SK-N-SH (cell line): ENCODE measurements at regions not wholly inside any gene's neighbourhood (a gene's known extent, or its start where the extent isn't known, plus 50 kb on each side); places are given as distances from the start of the nearest gene placed in this dataset.
A peak's percentile ranks its signal among the peaks of the same experiment; 100 is the strongest.

Experiments used
- CTCF ChIA-PET: fragments of 300-600, 350-600 bp; formaldehyde crosslinking; extraction: SDS; loops from one replicate; lab custom pipeline; 2021; lab: Yijun Ruan, JAX
- POLR2A ChIA-PET: fragments of 350-600 bp; sonication (Branson Sonifier 250); formaldehyde crosslinking; extraction: SDS; loops from one replicate; lab custom pipeline; 2020; ENCODE audit warnings: antibody characterized with exemption, inconsistent platforms; lab: Yijun Ruan, JAX
- DNase-seq: peaks from one replicate; pipeline ENCODE4 v3.0.0; 2012
- H2AFZ ChIP-seq: fragments of 200-600 bp; sonication (generic); 2 replicates; pipeline ENCODE4 v1.8.1; 2016; ENCODE audit warnings: antibody characterized with exemption, mild to moderate bottlenecking, low read depth
- H3F3A ChIP-seq: fragments of 200-600 bp; sonication (generic); replicated peaks from 2 replicates; pipeline ENCODE3; 2016; ENCODE audit warnings: antibody characterized with exemption, mild to moderate bottlenecking; ENCODE audit not compliant: insufficient read depth
- H3K27ac ChIP-seq, 2 experiments: fragments of 200-500 bp in 1 of 2; fragments of 200-600 bp in 1 of 2; sonication (Bioruptor generic) in 1 of 2; sonication (generic), shearing (Covaris generic) in 1 of 2; 2 replicates each; pipeline versions ENCODE4 v1.5.1 to v1.6.1; 2014 to 2016; ENCODE audit warnings: low read depth in 2 of 2, inconsistent platforms in 1 of 2, low read length in 1 of 2, mild to moderate bottlenecking in 1 of 2, mixed read lengths in 1 of 2
- H3K27me3 ChIP-seq: fragments of 200-600 bp; sonication (generic), shearing (Covaris generic); 2 replicates; pipeline ENCODE4 v1.6.1; 2016; ENCODE audit warnings: mixed run types; ENCODE audit not compliant: insufficient read depth
- H3K36me3 ChIP-seq, 2 experiments: fragments of 200-500 bp in 1 of 2; fragments of 200-600 bp in 1 of 2; sonication (Bioruptor generic) in 1 of 2; sonication (generic) in 1 of 2; replicated peaks in 1 of 2; 2 replicates each; pipeline versions ENCODE3 to v1.5.1; 2014 to 2016; ENCODE audit warnings: low read length in 1 of 2, mild to moderate bottlenecking in 1 of 2; ENCODE audit not compliant: insufficient read depth in 2 of 2, control insufficient read depth in 1 of 2
- H3K4me1 ChIP-seq, 2 experiments: fragments of 200-500 bp in 1 of 2; fragments of 200-600 bp in 1 of 2; sonication (Bioruptor generic) in 1 of 2; sonication (generic), shearing (Covaris generic) in 1 of 2; 2 replicates each; pipeline versions ENCODE4 v1.5.1 to v1.6.1; 2014 to 2016; ENCODE audit warnings: low read depth in 1 of 2, low read length in 1 of 2, mixed run types in 1 of 2; ENCODE audit not compliant: insufficient read depth in 2 of 2, control insufficient read depth in 1 of 2
- H3K4me2 ChIP-seq: fragments of 200-600 bp; sonication (generic), shearing (Covaris generic); 2 replicates; pipeline ENCODE4 v1.6.1; 2017; ENCODE audit warnings: mixed run types
- H3K4me3 ChIP-seq, 2 experiments: fragments of 200-500 bp in 1 of 2; fragments of 200-600 bp in 1 of 2; sonication (Bioruptor generic) in 1 of 2; sonication (generic), shearing (Covaris generic) in 1 of 2; 2 replicates each; pipeline versions ENCODE4 v1.5.1 to v1.8.1; 2014 to 2016; ENCODE audit warnings: low read depth in 2 of 2, inconsistent platforms in 1 of 2, low read length in 1 of 2, mild to moderate bottlenecking in 1 of 2, mixed read lengths in 1 of 2, moderate library complexity in 1 of 2
- H3K79me2 ChIP-seq: fragments of 200-600 bp; sonication (generic); 2 replicates; pipeline ENCODE4 v1.8.1; 2017; ENCODE audit warnings: mild to moderate bottlenecking; ENCODE audit not compliant: insufficient read depth
- H3K9ac ChIP-seq: fragments of 200-600 bp; sonication (generic); 2 replicates; pipeline ENCODE4 v1.6.1; 2017; ENCODE audit warnings: mixed run types
- H3K9me2 ChIP-seq: fragments of 200-600 bp; sonication (generic); 2 replicates; pipeline ENCODE4 v1.6.1; 2017; ENCODE audit warnings: mixed run types
- H3K9me3 ChIP-seq: fragments of 200-600 bp; sonication (generic); 2 replicates; pipeline ENCODE4 v1.6.1; 2017; ENCODE audit warnings: mixed run types, mild to moderate bottlenecking, moderate library complexity
- H4K20me1 ChIP-seq: fragments of 200-600 bp; sonication (generic); 2 replicates; pipeline ENCODE4 v1.6.1; 2017; ENCODE audit warnings: mild to moderate bottlenecking, mixed run types; ENCODE audit not compliant: insufficient read depth
- ELF1 ChIP-seq: IDR thresholded peaks from 2 replicates; pipeline ENCODE4 v1.4.0; 2012
- EZH2phosphoT487 ChIP-seq: fragments of 200-600 bp; sonication (generic); IDR thresholded peaks from 2 replicates; pipeline ENCODE4 v1.6.1; 2017; ENCODE audit warnings: low read depth, mixed run types, mild to moderate bottlenecking, antibody characterized with exemption, moderate library complexity, borderline replicate concordance
- FOSL2 ChIP-seq: IDR thresholded peaks from 2 replicates; pipeline ENCODE4 v1.4.0; 2012; ENCODE audit warnings: low read depth, mild to moderate bottlenecking, moderate library complexity, borderline replicate concordance
- FOXJ3 ChIP-seq: sonication (generic); formaldehyde crosslinking; IDR thresholded peaks from 2 replicates; pipeline ENCODE4 v1.5.1; 2020; ENCODE audit warnings: mild to moderate bottlenecking, missing genetic modification reagents
- GATA2 ChIP-seq: sonication (generic); formaldehyde crosslinking; IDR thresholded peaks from 2 replicates; pipeline ENCODE4 v1.5.0; 2020; ENCODE audit warnings: mild to moderate bottlenecking, missing genetic modification reagents
- NFIC ChIP-seq: IDR thresholded peaks from 2 replicates; pipeline ENCODE4 v1.4.0; 2012; ENCODE audit warnings: borderline replicate concordance
- REST ChIP-seq: IDR thresholded peaks from 2 replicates; pipeline ENCODE4 v1.6.1; 2012; ENCODE audit warnings: mild to moderate bottlenecking, low read depth, low read length, moderate library complexity
- RXRA ChIP-seq: IDR thresholded peaks from 2 replicates; pipeline ENCODE4 v1.4.0; 2012; ENCODE audit warnings: low read depth, mild to moderate bottlenecking, borderline replicate concordance
- USF1 ChIP-seq: IDR thresholded peaks from 2 replicates; pipeline ENCODE4 v1.4.0; 2012; ENCODE audit warnings: low read depth, borderline replicate concordance
- ZBTB33 ChIP-seq: IDR thresholded peaks from 2 replicates; pipeline ENCODE4 v1.4.0; 2012; ENCODE audit warnings: low read depth, borderline replicate concordance
- WGBS: methylation state at CpG from one replicate; pipeline ENCODE4 v1.1.6; 2017; ENCODE audit warnings: low lambda C conversion rate; 5-methylcytosine and 5-hydroxymethylcytosine counted together

- H2AFZ ChIP-seq, result no peak overlapping the region
- H3K79me2 ChIP-seq, result no peaks in the 10 kb centered on the region
- H3K4me1 ChIP-seq, result peaks cover 0 to 8% of the 10 kb centered on the region in 2 experiments; a peak in 1 of 4 replicates
- H4K20me1 ChIP-seq, result no peaks in the 10 kb centered on the region
- H3K4me2 ChIP-seq, result no peak overlapping the region
- no peaks in the 10 kb centered on the region for H3K9me2 ChIP-seq
- no peak overlapping the region for H3K9ac ChIP-seq
- H3K36me3 ChIP-seq, result peaks cover 0 to 3% of the 10 kb centered on the region in 2 experiments
- TF ChIP-seq NFIC (no peak), ELF1 (no peak), ZBTB33 (no peak), EZH2phosphoT487 (no peak), FOSL2 (no peak), GATA2 (CRISPR knock-in tag) (no peak), RXRA (no peak), FOXJ3 (CRISPR knock-in tag) (no peak), USF1 (no peak)
- TF ChIP-seq, all 33 proteins: peak for 0
- ChIA-PET POLR2A (no interaction called here), CTCF (interaction anchor here (0.9 to 2.8 kb wide), 3 partner anchors 11 to 250 kb away, joined by 3 to 7 read pairs (median 3); no protein-coding TSS in a partner anchor)
- Histone ChIP-seq H3K27me3 (no peaks in the 10 kb centered on the region), H3K27ac (no peak overlapping the region), H3K4me3 (no peak overlapping the region), H3F3A (no peaks in the 10 kb centered on the region), H3K9me3 (no peaks in the 10 kb centered on the region)
- WGBS, result 96% methylated on average over 8 of the region's 8 CpGs
- peak; percentile 9 for DNase-seq
These were observed 62.5 kb downstream of the RRM2 start for GRCh38 chr2:10185046-10185445.

- no peaks in the 10 kb centered on the region for H4K20me1 ChIP-seq
- H3K27me3 ChIP-seq, result no peaks in the 10 kb centered on the region
- peaks cover 0 to 3% of the 10 kb centered on the region in 2 experiments for H3K36me3 ChIP-seq
- no peak overlapping the region for H3K27ac ChIP-seq
- ChIA-PET POLR2A (no interaction called here), CTCF (interaction anchor here (0.9 to 2.8 kb wide), 3 partner anchors 17 to 249 kb away, joined by 3 to 7 read pairs (median 4); no protein-coding TSS in a partner anchor)
- H3F3A ChIP-seq, result no peaks in the 10 kb centered on the region
- H3K9me3 ChIP-seq, result no peaks in the 10 kb centered on the region
- H3K79me2 ChIP-seq, result no peaks in the 10 kb centered on the region
- peaks cover 0 to 8% of the 10 kb centered on the region in 2 experiments; a peak in 1 of 4 replicates for H3K4me1 ChIP-seq
- peak; percentile 21 for DNase-seq
- H2AFZ ChIP-seq, result no peak overlapping the region
- 83% methylated on average over 4 of the region's 4 CpGs for WGBS
- no peak overlapping the region for H3K9ac ChIP-seq
- no peak overlapping the region for H3K4me3 ChIP-seq
- H3K4me2 ChIP-seq, result no peak overlapping the region
- no peak for TF ChIP-seq ZBTB33
- TF ChIP-seq REST, result peak; percentile 79; the same call in 1 of the 2 replicates
- H3K9me2 ChIP-seq, result no peaks in the 10 kb centered on the region
These were observed 63.2 kb downstream of the RRM2 start for GRCh38 chr2:10185755-10186154.
